Activated CD8-positive, alpha-beta memory T cell treated with anti-CD3 and anti-CD28 coated beads for 1 hour (primary cell): ENCODE measurements at regions not wholly inside any gene's neighbourhood (a gene's known extent, or its start where the extent isn't known, plus 50 kb on each side); places are given as distances from the start of the nearest gene placed in this dataset.
"Not testable (repeated sequence)": the region's sequence is repeated elsewhere in the genome, so short reads cannot be mapped to it uniquely, and the experiment has no call there.

ENCODE experiments used
- DNase-seq, 2 donors: peaks; one replicate each; pipeline ENCODE4 v3.0.0-alpha.2; 2020; ENCODE audit warnings: low read depth in 1 of 2; ENCODE audit errors: extremely low read depth in 1 of 2

DNA sequence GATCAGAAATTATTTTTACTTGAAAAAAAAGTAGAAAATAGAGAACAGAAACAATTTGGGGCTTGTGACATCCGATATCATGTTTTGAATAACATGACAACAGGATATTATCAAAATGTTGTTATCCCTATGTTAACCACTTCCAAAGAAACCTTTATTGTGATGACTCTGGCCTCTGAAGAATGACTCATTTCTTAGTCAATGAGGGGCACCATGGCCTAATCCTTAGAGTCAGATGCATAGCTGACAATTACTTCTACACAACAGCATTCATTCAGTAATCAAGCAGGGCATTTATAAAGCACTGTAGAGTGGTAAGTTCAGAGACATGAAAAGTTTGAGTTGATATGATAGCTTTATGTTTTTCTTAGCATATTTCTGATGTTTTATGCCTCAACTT, 703.0 kb downstream of the RNF144A start:
- no peak for DNase-seq

- DNase-seq, result no peak
These were observed 704.0 kb downstream of the RNF144A start for GRCh38 chr2:7621018-7621814.

GRCh38 chr2:7625392-7626138, 708.4 kb downstream of the RNF144A start:
- DNase-seq, result no peak

GRCh38 chr2:7626139-7626537, 708.9 kb downstream of the RNF144A start:
- no peak for DNase-seq

GRCh38 chr2:7627583-7627982, 710.4 kb downstream of the RNF144A start:
- no peak for DNase-seq

DNA sequence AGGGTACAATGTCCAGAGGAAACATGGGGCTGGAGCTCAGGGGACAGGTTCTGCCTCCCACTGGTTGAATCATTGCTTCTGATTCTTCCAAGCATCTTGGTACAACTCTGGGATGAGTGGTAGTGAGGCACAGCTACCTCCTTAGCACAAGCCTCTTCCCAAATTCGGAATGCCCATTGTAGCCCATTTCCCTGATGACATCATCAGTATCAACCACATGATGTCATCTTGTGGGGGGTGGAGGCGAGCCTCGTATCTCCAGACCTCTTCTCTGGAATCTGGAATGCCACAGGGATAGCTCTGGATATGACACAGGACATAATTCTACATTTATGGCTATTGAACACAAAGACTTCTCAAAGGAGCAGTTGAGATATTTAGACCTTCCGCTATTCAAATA, 715.2 kb downstream of the RNF144A start:
- DNase-seq, result no peak

GRCh38 chr2:7633566-7634153, 716.4 kb downstream of the RNF144A start:
- no peak for DNase-seq

DNA sequence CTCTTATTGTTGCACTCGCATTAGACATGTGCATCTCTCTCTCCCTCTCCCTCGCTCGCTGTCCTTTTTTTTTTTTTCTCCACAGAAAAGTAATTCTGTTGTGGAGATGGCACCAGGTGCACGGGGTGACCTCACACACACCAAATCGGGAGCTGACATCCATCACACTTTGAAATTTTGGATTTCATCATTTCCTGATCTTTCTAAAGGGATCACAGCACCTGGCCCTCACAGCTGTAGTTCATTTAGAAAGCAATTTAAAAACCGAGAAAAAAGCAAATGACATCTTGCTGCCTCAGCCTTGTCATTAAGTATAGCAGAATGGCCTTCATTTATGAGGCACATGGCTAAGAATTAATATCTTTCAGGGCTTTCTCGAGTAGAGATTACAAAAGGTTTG, 717.2 kb downstream of the RNF144A start:
- DNase-seq, result no peak

GRCh38 chr2:7639476-7639875, 722.3 kb downstream of the RNF144A start:
- DNase-seq, result no peak

DNA sequence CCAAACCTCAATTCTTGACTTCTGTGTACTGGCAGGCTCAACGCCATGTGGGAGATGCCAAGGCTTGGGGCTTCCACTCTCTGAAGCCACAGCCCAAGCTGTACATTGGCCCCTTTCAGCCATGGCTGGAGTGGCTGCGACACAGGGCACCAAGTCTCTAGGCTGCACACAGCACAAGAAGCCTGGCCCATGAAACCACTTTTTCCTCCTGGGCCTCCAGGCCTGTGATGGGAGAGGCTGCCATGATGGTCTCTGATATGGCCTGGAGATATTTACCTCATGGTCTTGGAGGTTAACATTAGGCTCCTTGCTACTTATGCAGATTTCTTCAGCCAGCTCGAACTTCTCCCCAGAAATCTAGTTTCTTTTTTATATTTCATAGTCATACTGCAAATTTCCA, 724.1 kb downstream of the RNF144A start:
- DNase-seq, result not testable (repeated sequence)

DNA sequence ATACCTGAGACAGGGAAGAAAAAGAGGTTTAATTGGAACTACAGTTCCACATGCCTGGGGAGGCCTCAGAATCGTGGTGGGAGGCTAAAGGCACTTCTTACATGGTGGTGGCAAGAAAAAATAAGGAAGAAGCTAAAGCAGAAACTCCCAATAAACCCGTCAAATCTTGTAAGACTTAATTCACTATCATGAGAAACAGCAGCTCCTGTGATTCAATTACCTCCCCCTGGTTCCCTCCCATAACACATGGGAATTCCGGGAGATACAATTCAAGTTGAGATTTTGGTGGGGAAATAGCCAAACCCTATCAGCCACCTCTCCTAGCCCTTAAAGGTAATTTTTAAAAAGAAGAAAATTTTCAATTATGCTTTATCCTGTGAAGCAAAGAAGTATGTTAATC, 728.8 kb downstream of the RNF144A start:
- DNase-seq, result no peak

GRCh38 chr2:7646661-7647060, 729.4 kb downstream of the RNF144A start:
- no peak for DNase-seq

DNA sequence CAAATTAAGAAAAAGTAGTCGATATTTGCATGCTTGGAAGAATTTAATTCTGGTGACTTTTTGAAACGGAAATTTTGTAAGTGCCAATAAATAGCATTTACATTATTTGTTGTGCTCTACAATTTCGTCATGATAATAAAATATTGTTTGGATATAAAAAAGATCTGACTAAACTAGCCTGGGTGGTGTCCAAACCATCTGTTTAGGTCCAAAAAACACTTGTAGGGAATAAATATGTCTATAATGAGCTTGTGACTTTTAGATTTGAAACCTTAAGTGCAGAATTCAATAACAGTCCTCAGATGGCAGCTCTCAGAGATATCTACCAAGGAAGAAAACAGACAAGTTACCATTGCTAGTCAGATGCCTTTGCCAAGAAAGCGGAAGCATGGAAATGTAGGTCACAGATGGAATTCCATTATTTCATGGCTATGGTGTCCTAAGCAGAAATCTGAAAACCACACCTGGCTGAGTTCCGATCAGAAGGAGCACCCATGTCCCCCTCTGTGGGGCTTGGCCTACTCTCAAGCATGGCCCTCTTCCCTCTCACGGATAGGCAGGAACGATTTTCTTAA, 731.1 kb downstream of the RNF144A start:
- DNase-seq, result no peak

DNA sequence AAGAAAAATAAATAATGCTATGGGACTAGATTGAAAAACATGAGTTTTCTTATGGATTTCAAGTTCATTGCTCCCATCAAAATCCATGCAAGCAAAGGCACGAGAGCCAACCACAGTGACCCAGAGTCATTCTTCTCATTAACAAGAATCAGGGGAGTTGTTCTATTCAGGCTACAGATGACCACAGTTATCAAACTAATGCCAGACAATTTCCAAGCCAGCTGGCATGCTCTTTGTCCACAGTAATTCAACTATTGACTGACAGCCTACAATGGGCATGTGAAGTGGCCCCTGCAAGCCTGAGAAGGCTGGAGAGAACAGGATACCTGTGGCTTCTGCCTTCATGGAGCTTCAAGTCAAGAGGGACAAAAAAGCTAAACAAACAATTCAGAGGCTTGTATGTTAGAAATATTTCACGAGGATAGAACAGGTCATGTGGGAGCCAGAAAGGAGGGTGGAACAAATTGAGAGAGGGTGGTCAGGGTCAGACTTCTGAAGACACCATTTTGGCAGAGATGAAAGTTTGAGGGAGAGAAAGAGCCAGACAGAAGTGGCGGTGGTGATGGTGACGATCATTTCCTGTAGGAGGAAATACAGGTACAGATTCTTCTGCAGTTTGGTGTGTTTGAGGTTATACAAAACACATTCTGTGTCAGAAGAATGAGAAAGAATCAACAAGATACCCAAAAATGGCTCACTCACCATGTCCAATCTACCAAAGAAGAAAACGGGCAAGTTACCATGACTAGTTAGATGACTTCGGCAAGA, 732.4 kb downstream of the RNF144A start:
- no peak for DNase-seq

DNA sequence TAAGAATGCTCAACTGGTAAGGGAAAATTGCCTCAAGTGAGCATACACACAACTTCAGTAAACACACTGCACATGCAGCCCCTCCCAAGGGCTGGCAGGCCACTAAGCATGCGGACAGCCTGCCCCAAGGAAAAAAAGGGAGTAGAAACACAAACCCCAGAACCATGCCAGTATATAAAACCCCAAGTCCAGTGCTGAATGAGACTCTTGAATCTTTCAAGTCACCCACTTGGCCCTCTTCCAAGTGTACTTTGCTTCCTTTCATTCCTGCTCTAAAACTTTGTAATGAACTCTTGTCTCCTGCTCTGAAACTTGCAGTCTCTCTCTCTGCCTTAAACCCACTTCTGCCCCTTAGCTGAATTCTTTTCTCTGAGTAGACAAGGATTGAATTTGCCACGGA, 736.4 kb downstream of the RNF144A start:
- no peak for DNase-seq

- DNase-seq, result no peak
These were observed 738.4 kb downstream of the RNF144A start for GRCh38 chr2:7655629-7656028.

DNA sequence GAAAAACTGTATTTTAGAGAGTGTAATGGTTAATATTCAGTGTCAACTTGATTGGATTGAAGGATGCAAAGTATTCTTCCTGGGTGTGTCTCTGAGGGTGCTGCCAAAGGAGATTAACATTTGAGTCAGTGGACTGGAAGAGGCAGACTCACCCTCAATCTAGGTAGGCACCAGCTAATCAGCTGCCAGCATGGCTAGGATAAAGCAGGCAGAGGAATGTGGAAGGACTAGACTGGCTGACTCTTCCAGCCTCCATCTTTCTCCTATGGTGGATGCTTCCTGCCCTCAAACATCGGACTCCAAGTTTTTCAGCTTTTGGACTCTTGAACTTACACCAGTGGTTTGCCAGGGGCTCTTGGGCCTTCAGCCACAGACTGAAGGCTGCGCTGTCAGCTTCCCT, 740.3 kb downstream of the RNF144A start:
- DNase-seq, result not testable (repeated sequence)

- no peak for DNase-seq
These were observed 741.3 kb downstream of the RNF144A start for GRCh38 chr2:7658486-7658885.

GRCh38 chr2:7660816-7661215, 743.6 kb downstream of the RNF144A start:
- DNase-seq, result no peak

DNA sequence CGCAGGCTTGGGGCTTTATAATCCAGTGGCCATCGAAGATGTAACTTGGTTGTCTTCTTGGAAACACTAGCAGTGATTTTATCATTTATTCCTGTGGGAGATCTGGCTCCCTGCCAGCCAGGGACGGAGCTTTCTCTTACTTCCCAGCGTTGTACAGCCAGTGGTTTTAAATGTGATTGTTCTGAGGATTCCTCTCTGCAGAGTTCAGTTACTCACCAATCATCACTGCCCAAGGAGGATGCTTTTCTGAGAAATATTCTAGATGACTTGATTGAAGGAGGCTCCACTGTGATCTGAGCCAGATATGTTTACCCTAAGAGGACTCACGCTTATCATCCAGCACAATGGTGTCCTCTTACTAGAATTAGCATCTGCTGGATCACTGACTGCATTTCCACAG, 744.3 kb downstream of the RNF144A start:
- DNase-seq, result no peak

- DNase-seq, result no peak
These were observed 748.7 kb downstream of the RNF144A start for GRCh38 chr2:7665880-7666279.
